GM06990 (cell line): ENCODE measurements at regions not wholly inside any gene's neighbourhood (a gene's known extent, or its start where the extent isn't known, plus 50 kb on each side); places are given as distances from the start of the nearest gene placed in this dataset.

Source experiments
- DNase-seq: peaks from one replicate; pipeline ENCODE4 v3.0.0-alpha.2; 2011; ENCODE audit not compliant: insufficient read length; ENCODE audit errors: extremely low read depth
- H3K27me3 ChIP-seq: replicated peaks from 2 replicates; pipeline ENCODE4 v1.6.0; 2011; ENCODE audit warnings: low read length; ENCODE audit not compliant: control insufficient read depth, insufficient read depth
- H3K36me3 ChIP-seq: 2 replicates; pipeline ENCODE4 v1.5.1; 2011; ENCODE audit warnings: low read length; ENCODE audit not compliant: control insufficient read depth, insufficient read depth
- H3K4me3 ChIP-seq: replicated peaks from 2 replicates; pipeline ENCODE4 v1.5.1; 2011; ENCODE audit warnings: low read depth, mild to moderate bottlenecking, control low read depth, low read length
- CTCF ChIP-seq: IDR thresholded peaks from 2 replicates; pipeline ENCODE4 v1.5.1; 2011; ENCODE audit warnings: low read length, control low read depth, mild to moderate bottlenecking, inconsistent platforms; ENCODE audit not compliant: insufficient read depth, poor library complexity, severe bottlenecking

GRCh38 chr5:3742750-3743149, 147.1 kb downstream of the IRX1 start:
- no peak for TF ChIP-seq CTCF
- H3K27me3 ChIP-seq = no peaks in the 10 kb centered on the region

GRCh38 chr5:3751846-3752245, 156.2 kb downstream of the IRX1 start:
- no peak for DNase-seq
- Histone ChIP-seq H3K36me3 (no peaks in the 10 kb centered on the region), H3K27me3 (no peaks in the 10 kb centered on the region), H3K4me3 (no peak overlapping the region)
- TF ChIP-seq CTCF = no peak

More at GRCh38 chr5:3742750-3743149, 147.1 kb downstream of the IRX1 start:
- DNase-seq = no peak
- Histone ChIP-seq H3K36me3 (no peaks in the 10 kb centered on the region), H3K4me3 (no peak overlapping the region)

GRCh38 chr5:3778000-3778550, 182.4 kb downstream of the IRX1 start:
- Histone ChIP-seq H3K27me3 (no peaks in the 10 kb centered on the region), H3K36me3 (no peaks in the 10 kb centered on the region), H3K4me3 (no peak overlapping the region)
- no peak for DNase-seq
- no peak for TF ChIP-seq CTCF

- no peak overlapping the region for H3K4me3 ChIP-seq
- H3K36me3 ChIP-seq = no peaks in the 10 kb centered on the region
- H3K27me3 ChIP-seq = no peaks in the 10 kb centered on the region
- no peak for TF ChIP-seq CTCF
- no peak for DNase-seq
Observed at GRCh38 chr5:3778945-3779344, 183.3 kb downstream of the IRX1 start.

- no peak for DNase-seq
- TF ChIP-seq CTCF = no peak
- H3K4me3 ChIP-seq = no peak overlapping the region
- H3K36me3 ChIP-seq = no peaks in the 10 kb centered on the region
- no peaks in the 10 kb centered on the region for H3K27me3 ChIP-seq
Observed at GRCh38 chr5:3780278-3780677, 184.6 kb downstream of the IRX1 start.

- DNase-seq = no peak
- no peak for TF ChIP-seq CTCF
- Histone ChIP-seq H3K36me3 (no peaks in the 10 kb centered on the region), H3K4me3 (no peak overlapping the region), H3K27me3 (no peaks in the 10 kb centered on the region)
Observed at GRCh38 chr5:3780907-3781306, 185.3 kb downstream of the IRX1 start.
